GM19452 (cell line): ENCODE measurements at regions not wholly inside any gene's neighbourhood (a gene's known extent, or its start where the extent isn't known, plus 50 kb on each side); places are given as distances from the start of the nearest gene placed in this dataset.

Experiments used
- ATAC-seq: cut with Tn5 transposase; IDR thresholded peaks from one replicate; pipeline ENCODE4 v1.9.1; 2021; ENCODE audit not compliant: unreplicated experiment

DNA sequence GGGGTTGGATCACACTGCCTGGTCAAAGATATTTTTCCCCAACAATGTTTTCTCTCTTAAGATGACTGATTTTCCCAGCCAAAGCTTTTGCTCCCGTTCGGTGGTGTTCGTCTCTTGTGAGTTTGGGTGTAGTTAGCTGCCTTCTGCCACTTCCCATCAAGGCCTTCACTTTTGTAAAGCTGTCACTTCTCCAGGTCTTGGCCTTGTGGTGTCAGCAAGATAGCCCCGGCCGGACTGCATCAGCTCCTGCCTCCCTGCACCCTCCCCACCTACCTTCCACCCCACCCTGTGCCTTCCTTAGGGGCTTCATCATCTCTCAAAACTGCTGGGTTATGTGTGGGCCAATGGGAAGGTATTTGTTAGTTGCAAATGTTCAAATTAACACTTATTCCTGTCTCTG is 228.9 kb downstream of the BCL11A start:
- no peak for ATAC-seq

DNA sequence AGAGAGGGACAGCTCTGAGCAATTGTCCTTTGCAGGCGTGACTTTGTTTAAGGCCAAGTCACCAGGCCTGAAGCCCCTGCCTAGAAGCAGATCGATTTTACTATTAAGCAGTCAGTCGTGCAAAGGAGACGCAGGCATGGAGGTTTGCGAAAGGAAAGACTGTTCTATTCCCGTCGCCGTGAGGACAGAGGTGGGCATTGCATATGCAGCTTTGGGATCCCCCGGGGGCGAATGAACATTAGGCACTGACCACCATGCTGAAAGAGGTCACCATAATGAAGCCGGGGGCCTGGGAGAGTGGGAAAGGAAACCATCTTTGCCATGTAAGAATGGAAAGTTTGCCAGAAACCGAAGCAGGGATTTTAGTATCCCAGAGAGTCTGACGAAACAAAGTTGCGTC is 231.6 kb downstream of the BCL11A start:
- ATAC-seq = no peak

DNA sequence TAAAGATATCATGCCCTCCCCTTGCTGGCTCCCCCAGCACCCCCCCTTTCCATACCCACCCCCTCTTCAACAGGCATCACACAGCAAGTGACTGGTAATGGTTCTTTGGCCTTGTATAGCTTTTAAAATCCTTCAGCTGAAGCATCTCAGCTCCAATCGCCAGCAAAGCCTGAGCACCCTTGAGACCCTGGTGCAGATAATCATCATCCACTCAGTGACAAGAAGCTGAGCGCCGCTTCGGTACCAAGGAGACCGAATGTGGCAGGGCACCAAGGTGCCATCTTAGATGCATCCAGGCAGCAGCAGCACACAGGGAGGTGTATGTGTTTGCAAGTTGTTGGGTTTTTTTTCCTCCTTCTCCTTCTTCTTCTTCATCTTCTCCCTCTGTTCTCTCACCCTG is 232.7 kb downstream of the BCL11A start:
- no peak for ATAC-seq

DNA sequence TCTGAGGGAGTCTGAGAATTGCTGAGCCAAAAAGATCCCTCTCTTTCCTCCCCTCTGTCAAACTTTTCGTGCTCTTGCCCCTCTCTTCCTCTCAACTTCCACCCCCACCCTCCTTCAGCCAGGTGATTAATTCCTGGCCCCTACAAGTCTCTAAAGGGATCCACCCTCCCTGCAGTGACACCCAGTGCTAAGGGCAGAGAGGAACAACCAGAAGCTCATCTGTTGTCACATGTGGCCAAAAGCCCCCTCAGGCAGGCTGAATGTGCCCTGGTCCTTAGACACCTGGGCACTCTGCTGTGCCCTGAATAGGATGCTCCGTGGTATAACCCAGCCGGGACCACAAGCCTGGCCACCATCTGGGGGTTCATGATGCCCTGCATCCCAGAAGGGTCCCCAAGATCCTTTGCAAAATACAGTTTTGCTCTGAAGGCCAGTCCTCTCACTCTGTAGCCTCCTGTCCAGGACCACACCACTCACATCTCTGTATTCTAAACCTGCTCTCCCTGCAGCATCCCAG is 234.4 kb downstream of the BCL11A start:
- no peak for ATAC-seq

DNA sequence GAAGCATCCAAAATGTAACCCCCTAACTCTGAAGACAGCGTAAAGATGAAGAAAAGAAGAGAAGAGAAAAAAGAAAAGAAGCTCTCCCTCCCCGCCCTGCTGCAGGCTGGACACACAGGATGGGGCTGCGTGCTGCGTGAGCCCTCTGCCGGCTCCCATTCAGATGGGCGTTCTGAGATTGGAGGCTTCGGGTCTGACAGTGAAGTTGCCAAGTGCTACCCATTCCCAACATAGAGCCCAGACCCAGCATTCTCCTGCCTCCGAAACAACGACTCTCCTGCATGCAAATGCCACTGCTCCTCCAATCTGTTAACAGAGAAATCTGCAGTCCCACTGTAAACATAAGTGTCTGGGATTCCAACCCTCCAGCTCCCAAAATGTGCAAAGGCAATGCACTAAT is 234.9 kb downstream of the BCL11A start:
- no peak for ATAC-seq

DNA sequence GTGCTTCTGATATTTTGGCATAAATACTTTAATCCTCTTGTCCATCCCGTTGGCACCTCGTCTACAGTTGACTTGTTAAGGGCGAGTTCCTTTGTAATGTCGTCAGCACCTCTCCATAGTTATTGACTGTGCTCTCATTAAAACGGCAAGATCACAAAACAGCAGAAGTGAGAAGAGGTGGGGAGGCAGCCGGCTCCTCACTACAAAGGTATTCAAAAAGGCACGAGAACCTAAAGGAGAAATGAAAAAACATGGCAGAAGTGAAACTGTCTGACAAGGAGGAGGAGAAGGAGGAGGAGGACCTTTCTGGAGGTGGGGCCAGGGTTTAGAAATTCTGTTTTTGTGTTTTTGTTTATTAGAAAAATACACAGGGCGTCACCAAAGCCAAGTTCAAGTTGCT is 235.6 kb downstream of the BCL11A start:
- ATAC-seq = peak; percentile 69

DNA sequence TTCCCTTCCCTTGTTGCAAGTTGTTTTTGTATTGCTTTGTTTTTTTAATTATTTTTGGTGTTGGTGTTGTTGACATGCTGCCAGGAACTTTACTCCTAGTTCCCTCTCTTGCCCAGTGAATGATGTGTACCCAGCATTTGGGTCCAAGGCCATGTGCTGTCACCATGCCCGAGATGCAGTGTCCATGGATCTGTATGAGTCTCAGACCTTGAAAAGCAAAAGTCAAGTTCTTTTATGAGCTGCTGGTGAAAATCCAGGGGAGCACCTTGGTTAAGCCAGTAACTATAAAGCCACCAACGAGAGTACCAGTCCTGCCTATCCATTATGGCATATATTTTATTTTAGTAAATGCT is 236.4 kb downstream of the BCL11A start:
- ATAC-seq = no peak

DNA sequence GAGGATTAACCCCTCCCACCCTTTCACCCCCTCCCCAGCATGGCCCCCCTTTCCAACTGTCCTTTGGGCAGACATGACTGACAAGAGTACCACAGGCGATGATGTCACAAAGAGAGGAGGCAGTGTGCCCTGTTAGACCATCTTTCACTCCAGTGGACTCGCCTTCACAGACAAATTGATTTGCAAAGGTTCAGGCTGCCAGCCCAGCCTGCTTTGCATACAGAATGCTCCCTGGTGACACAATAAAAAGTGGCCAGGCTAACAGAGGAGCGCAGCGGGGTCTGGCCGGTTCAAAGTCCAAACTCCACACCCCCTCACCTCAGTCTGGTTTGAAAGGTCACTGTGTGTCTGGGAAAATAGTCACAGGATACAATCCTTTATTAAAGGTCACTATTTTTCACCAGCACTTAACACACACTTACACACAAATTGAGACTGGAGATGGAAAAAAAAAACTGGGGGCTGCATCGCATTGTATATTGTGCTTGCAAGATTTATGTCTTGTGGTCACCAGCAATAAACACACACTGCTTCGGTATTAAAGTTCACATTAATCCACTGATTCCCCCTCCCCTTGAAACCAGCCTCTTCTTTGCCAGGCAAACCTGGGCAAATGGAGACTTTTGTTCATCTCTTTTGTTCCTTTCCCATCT is 236.9 kb downstream of the BCL11A start:
- no peak for ATAC-seq

DNA sequence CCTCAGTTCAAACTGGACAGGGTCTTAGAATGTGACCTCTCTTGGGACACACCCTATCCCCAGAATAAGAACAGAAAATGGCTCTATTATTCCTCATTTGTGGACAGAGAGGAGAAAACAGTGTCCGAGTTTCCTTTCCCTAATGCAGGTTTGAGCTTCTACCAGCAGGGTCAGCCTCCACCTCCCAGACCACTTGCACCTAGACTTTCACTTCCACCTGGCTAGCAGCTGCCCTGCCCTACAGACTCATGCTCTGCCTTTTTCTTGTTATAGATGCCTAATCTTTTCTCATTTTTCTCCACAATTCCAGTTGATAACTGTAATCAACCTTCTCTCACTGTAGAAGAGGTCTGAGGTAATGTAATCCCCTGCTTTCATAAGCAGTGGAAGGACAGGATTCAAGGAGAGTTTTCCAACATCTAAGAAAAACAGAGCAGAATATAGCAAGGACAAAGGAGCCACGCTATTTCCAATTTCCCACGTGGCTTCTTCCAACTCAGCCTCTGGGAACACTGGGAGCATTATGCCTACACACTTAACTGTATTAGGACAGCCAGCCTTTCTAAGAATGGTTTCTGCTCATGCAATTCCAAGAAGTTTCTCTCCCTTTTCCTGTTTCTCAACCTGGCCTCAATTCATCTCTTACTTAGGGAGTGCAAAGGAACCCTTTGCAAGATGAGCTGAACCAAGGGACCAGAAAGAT is 239.8 kb downstream of the BCL11A start:
- ATAC-seq = no peak

DNA sequence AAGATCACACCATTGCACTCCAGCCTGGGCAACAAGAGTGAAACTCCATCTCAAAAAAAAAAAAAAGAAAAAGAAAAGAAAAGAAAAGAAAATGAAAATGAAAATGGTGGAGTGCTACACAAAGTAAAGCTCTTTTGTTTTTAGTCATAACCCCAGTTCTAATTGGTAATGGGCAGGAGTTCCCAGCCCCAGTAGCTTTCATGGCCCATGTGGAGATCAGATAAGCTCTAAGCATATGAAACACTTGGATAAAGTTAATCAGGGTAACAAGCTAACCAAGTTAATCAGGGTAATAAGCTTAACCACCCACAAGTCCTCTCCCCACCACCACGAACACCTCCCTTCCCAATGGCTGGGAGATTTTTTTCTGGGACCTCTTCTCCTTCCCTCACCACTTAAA is 240.8 kb downstream of the BCL11A start:
- peak; percentile 85 for ATAC-seq

DNA sequence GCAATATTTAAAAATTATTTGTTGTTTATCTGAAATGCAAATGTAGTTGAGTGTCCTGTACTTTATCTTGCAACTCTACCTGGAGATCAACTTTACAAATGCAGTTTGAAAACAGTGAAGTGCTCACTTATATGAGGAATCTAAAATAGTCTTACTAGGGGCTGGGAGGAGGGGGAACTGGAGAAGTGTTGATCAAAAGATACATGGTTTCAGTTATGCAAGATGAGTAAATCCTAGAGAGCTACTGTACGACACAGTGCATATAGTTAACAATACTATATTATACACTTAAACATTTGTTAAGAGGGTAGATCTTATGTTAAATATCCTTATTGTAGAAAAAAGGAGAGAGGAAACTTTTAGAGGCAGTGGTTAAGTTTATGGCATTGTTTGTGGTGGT is 241.9 kb downstream of the BCL11A start:
- ATAC-seq = no peak

DNA sequence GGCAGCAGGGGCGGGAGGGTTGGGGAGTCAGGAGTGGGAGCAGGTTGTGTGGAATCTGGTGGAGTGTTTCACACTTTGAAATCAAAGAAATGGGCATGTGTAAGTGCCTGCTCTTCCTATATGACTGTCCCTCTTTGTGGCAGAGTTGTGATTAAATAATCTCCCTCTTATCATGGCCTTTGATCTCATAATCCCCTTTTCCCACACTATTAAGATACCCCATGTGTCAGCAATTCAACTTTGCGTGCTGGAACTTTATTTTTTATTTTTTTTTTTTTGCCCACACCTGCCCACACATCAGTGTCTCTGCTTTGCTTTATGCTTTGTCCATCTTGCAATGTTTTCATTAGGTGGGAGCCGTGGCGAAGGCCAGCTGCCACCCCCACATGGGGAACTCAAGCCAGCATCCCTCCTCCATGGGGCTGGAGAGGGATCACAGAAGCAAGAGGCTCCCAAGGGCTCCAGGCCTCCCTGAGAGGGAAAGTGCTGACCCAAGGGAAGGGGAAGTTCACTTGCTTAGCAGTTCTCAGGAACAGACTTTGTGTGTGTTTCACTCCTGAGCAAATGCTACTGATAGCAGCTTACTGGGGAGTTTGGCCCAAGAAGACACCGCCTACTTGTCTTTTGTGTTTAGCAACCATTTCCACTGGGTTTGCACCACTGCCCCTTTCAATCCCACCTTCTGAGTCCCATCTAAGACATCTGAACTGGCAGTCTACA is 243.4 kb downstream of the BCL11A start:
- ATAC-seq = no peak

DNA sequence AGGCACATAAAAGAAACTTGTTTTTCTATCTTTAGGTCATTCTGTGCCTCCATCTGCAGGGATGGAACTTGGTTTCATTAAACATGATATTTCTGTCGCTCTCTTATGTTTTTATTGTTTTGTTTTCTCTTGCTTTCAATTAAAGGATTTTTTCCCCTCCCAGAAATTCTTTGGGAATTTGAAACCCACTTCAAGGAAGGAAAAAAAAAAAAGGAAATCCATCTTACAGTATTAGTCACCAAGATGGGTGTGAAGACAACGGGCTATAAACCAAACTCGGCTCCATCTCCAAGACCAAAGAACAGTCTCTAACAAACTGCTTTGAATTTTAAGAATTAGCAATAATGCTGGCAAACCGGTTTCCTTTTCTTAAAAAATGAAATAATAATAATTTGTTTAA is 244.1 kb downstream of the BCL11A start:
- ATAC-seq = no peak

DNA sequence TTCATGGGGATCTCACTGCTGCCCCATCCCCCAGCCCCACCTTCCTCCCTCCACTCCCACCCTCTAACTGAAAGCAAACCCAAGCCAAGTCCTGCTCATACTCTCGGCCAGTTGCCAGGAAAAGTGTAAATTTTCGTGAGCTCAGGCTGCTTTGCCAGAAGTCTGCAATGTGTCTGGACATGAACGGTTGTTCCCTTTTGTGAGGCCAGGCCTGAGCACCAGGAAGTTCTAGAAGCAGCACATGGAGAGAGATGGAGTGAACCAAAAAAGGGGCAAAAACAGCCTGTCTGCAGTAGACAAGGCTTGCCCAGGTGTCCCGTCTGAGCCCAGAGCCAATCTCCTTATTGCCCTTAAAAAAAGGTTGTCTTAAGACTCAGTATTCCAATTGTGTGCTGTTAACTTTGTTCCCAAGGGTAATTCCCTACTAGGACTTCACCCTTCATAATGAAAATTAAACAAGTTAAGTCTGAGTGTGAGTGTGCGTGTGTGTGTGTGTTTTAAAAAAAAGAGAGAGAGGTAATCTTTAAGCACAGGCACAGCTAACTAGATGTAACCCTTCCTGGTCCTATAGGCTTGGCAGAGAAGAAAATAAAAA is 247.1 kb downstream of the BCL11A start:
- ATAC-seq = no peak

DNA sequence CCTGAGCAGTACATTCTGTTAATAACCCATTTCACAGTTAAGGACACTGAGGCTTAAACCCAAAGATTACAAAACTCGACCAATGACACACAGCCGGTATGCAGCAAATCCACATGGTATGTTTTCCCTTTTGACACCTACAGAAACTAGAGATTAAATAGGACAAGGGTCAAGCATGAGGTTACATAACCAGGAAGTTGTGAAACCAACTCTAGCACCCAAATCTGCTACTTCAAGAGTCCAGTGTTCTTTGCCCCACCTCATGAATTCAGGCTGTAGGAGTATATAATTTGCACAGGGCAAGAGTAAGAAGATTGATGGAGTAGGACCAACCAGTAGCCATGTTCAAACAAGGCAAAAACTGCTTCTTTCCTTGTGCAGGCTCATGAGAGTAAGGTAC is 249.8 kb downstream of the BCL11A start:
- ATAC-seq = no peak

DNA sequence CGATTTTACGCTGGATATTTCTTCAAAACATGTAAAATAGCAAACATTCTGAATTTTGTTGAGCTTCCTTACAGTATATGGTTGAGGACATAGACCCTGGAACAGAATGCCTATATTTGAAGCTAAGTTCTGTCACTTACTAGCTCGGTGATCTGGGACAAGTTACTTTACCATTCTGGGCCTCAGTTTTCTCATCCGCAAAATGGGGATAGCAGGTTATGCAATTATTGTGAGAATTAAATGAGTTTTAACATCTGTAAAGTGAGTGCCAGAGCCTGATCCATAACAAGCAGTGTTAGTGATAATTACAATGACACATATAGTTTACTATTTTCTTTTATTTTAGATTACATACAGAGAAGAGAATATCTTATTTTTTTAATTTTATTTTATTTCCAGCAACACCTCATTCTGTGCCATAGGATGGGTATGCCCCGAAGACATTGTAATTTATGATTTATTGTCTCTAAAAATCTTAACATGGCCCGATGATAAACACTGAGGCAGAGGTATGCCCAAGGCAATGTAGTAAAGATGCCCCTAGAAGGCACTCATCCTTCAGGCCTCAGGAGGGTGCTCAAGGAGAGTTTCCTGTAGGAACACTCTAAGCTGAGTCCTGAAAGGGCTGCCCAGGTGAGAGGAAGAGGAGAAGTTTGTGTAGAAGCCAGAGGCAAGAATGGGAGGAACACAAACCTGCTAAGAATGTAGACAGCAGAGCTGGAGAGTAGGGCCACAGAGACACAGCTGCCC is 250.9 kb downstream of the BCL11A start:
- ATAC-seq = no peak

DNA sequence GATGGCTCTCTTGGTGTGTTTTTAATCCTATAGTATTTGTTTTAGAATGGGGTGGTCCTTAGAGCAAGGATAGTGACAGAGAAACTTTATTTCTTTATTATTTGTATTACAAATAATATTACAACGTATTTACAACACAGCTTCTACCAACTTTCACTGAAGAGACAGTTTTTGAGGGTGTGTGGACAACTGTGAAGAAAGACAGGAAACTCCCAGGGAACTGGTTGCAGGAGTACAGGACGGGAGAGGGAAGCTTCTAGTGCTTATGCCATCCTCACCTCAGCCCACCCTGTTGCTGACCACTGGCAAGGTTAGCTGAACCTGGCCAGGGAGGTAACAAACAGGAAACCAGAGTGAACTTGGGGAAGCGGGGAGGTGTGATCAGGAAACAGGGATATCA is 251.7 kb downstream of the BCL11A start:
- ATAC-seq = no peak

DNA sequence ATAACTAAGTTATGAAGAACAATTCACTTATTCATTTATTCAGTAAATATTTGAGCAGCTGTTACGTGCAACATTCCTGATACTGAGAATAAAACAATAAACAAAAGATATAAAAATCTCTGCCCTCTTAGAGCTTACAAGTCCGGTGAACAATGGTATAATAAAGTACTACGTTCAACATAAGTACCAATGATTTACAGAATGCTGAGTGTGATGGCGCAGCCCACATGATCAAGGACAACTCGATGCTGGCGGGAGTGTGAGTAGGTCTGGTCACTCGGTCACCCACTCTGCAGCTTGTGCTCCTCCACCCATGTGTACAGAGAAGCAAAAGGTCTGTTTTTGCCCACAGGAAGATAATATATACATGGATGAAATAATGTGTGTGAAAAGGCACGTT is 254.3 kb downstream of the BCL11A start:
- ATAC-seq = no peak

DNA sequence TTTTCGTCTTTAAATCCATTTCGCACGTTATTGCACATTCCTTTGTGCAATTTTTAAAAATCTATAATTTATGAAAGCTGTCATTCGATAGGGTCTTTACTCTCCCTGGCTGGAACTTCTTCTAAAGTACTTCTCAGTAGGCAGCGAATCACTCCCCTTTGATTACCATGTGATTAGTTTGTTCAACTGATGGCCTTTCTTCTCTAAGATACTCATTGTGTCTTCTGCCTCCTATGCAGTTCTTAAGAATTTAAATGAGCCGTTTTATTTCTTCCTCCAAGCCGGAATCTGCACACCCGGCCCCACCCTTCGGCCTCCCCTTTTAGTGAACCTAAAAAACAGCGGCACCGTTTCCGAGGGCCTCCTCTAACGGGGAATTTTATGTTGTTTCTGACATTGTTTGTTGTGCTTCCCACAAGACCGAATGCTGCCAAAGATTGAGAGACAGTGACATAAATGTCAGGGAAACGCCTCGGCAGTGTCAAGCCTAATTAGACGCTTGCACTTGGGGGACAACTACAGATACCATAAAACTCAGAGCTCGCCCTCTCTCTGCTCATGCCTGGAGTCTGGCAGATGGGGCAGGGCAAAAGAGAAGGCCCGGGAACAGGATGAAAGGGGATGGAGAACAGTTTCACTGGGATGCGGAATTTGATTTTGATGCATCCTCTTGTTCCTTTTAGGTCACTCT is 255.3 kb downstream of the BCL11A start:
- no peak for ATAC-seq

DNA sequence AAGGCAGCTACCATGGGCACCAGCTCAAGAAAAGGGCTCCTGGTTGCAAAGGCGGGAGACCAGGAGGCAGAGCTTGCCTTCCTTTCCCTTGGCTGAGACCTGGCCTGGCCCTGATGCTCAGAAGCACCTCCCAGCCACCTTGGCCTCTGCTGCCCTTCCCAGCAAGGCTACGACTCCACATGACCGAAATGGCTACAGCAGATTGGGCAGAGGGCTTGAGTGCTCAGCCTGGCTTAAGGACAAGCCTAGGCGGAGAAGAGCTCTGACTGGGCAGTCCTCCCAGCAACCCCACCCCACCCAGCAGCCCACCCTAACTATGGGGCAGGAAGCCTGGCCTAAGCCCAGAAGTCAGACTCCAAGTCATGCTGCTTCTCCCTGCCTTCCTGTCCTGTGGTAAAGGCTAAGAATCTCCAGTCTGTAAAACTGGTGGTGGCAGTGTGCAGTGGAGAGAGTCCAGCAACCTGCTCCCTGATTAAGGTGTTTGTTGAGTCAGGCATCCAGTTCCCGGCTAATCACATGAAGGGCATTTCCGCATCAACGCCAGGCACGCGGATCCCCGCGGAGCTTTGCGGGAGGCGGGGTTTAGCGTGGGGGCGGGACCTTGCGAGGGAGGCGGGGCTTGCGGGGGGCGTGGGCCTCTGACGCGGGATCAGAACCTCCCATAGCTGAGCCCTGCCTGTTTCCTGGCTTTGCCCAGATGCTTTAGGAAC is 256.0 kb downstream of the BCL11A start:
- ATAC-seq = no peak
